Stomach (tissue), 4 donors: ENCODE measurements at regions not wholly inside any gene's neighbourhood (a gene's known extent, or its start where the extent isn't known, plus 50 kb on each side); places are given as distances from the start of the nearest gene placed in this dataset.

Experiments used
- CTCF ChIP-seq, 7 experiments: fragments of 450-650 bp in 4 of 7; fragments of 200-600 bp in 3 of 7; sonication (generic) in 3 of 7; IDR thresholded peaks; one replicate each; pipeline ENCODE4 v1.5.1; 2016 to 2019; ENCODE audit warnings: antibody characterized with exemption in 7 of 7, control low read depth in 2 of 7, mild to moderate bottlenecking in 1 of 7
- POLR2A ChIP-seq, 4 donors: fragments of 450-650 bp; IDR thresholded peaks; one replicate each; pipeline ENCODE4 v1.6.1; 2016; ENCODE audit warnings: antibody characterized with exemption in 4 of 4, control low read depth in 2 of 4, mild to moderate bottlenecking in 1 of 4, moderate library complexity in 1 of 4

DNA sequence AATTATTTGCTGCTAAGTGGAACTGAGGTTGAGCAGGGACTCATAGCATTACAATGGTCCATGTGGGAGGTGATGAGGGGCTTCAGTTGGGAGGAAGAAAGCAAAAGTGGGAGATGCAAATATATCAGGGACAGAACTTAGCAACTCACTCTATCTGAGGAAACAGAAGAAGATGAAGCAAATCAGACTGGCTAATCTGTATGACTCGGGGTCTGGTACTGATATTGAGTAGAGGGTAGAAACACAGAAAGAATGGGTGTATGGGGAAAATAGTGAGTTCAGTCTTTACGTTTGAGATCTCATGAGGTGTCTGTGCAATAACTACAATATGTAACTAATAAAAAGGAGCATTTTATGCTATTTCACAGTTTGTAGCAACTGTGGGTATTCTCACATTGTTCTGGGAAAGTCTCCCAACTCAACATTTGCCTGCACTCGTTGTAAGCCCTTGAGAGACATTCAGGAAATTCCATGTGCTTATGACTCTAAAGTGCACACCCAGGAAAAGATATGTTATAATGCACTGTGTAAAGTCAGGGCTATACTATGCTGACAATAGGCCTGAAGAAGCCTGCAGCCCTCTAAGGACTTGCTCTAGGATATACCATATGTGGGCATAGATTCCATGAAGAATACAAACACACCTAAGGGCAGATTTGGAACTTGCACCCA, 183.5 kb downstream of the SPRY2 start:
- TF ChIP-seq POLR2A (IDR thresholded peaks at IDR 0.05) (no peak), CTCF (IDR thresholded peaks at IDR 0.05) (no peak)
